ENCODE measurements at regions not wholly inside any gene's neighbourhood (a gene's known extent, or its start where the extent isn't known, plus 50 kb on each side); places are given as distances from the start of the nearest gene placed in this dataset.

- no peak for DNase-seq (ENCODE audit: low spot score)
- no peak for TF ChIP-seq CTCF (IDR thresholded peaks at IDR 0.05; ENCODE audit: extremely low read depth, missing control alignments)
Measured at GRCh38 chr3:76965122-76965725, 74.7 kb upstream of the ROBO2 start.

GRCh38 chr3:76969471-76969870 lies 70.4 kb upstream of the ROBO2 start:
- no peak for DNase-seq (ENCODE audit: low spot score)
- no peak for TF ChIP-seq CTCF (IDR thresholded peaks at IDR 0.05; ENCODE audit: extremely low read depth, missing control alignments)

- TF ChIP-seq CTCF (IDR thresholded peaks at IDR 0.05; ENCODE audit: extremely low read depth, missing control alignments) = no peak
- no peak for DNase-seq (ENCODE audit: low spot score)
Measured at GRCh38 chr3:76969996-76970615, 69.8 kb upstream of the ROBO2 start.

- DNase-seq (ENCODE audit: low spot score) = no peak
- no peak for TF ChIP-seq CTCF (IDR thresholded peaks at IDR 0.05; ENCODE audit: extremely low read depth, missing control alignments)
Measured at GRCh38 chr3:76972624-76973296, 67.1 kb upstream of the ROBO2 start.

- DNase-seq (ENCODE audit: low spot score) = no peak
Measured at GRCh38 chr3:76976996-76977395, 62.9 kb upstream of the ROBO2 start.

GRCh38 chr3:76985645-76986044 lies 54.3 kb upstream of the ROBO2 start:
- no peak for DNase-seq (ENCODE audit: low spot score)
- no peak for TF ChIP-seq CTCF (IDR thresholded peaks at IDR 0.05; ENCODE audit: extremely low read depth, missing control alignments)

More at GRCh38 chr3:76976996-76977395, 62.9 kb upstream of the ROBO2 start:
- no peak for TF ChIP-seq CTCF (IDR thresholded peaks at IDR 0.05; ENCODE audit: extremely low read depth, missing control alignments)

GRCh38 chr3:76986876-76987474 lies 52.9 kb upstream of the ROBO2 start:
- DNase-seq (ENCODE audit: low spot score) = no peak
- TF ChIP-seq CTCF (IDR thresholded peaks at IDR 0.05; ENCODE audit: extremely low read depth, missing control alignments) = no peak

Measured in GM20000 (cell line).